GM04504 (cell line): ENCODE measurements at regions not wholly inside any gene's neighbourhood (a gene's known extent, or its start where the extent isn't known, plus 50 kb on each side); places are given as distances from the start of the nearest gene placed in this dataset.

Experiments used
- DNase-seq: peaks from one replicate; pipeline ENCODE4 v3.0.0-alpha.2; 2012; ENCODE audit warnings: low read depth

- no peak for DNase-seq
Measured at GRCh38 chr9:88326936-88327335, 61.3 kb upstream of the SPIN1 start.

DNA sequence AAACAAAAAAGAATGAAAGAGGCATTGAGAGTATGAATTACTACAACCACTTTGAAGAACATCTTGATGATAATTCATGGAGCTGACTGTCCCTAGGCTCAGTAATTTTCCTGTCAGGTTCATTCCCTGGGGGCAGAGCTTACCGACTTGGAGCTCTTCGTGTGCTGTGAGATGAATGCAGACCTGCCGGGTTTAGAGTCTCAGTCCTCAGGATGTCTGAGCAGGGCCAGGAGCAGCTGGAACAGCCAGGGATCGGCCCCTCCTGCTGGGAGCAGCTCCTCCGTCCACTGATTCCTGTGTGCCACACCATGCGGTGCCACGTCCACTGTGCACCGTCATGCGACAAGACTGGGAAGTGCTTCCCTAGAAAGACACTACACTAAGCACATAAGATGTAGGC lies 62.2 kb upstream of the SPIN1 start:
- no peak for DNase-seq

- DNase-seq, result no peak
Measured at GRCh38 chr9:88322906-88323566, 65.2 kb upstream of the SPIN1 start.

- no peak for DNase-seq
Measured at GRCh38 chr9:88321764-88322163, 66.5 kb upstream of the SPIN1 start.

GRCh38 chr9:88320748-88321415 lies 67.4 kb upstream of the SPIN1 start:
- DNase-seq, result no peak

DNA sequence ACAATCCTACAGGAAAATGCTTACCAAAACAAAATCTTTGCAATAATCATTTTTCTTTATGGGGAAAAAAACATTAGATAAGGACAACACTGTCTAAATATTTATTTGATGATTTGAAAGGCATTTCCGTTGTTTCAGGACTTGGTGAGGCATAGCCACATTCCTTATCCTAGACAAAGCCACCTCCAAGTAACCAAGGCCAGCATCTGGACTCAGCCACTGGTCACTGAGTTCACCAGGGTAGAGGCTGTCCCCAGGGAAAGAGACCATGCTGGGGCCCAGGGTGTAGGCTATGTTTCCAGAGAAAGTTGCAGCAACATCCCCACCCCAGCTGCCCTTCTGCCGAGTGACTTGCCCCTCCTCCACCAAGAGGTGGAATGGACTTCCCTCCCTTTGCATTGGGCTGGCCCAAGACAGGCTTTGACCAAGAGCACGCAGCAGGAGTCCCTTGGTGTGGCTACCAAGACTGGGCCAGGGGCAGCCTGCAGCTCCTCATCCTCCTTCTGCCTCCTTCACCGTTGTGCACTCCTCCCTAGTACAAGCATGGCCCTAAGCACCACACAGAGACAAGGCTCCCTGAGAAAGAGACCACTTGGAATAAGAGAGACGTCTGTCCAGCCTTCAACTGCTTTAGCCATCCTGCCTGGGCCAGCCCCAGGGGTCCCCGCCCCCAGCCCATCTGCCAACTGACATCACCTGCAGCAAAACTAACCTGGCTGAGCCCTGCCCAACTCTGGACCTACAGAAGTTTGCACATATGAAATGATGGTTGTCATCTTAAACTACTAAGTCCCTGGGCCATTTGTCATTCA lies 68.1 kb upstream of the SPIN1 start:
- no peak for DNase-seq

- DNase-seq, result no peak
Measured at GRCh38 chr9:88313364-88314220, 74.7 kb upstream of the SPIN1 start.

GRCh38 chr9:88312517-88313103 lies 75.6 kb upstream of the SPIN1 start:
- DNase-seq, result no peak

DNA sequence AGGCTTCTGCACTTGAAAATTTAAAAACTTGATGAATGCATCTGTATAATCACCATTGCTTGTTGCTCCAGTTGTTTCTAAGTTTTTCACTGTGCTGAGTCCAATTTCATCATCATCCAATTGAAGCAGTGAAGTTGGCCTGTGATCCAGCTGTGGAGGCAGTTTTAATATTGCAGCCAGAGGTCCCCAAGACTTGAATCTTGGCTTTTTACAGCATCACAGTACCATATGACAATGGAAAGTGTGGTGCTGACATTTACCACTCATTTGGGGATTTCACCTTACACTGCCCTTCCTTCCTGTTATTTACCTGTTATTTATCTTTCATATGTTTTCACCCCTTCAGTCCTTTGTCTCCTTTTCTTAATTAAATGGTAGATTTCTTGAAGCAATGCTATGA lies 76.2 kb upstream of the SPIN1 start:
- DNase-seq, result no peak

DNA sequence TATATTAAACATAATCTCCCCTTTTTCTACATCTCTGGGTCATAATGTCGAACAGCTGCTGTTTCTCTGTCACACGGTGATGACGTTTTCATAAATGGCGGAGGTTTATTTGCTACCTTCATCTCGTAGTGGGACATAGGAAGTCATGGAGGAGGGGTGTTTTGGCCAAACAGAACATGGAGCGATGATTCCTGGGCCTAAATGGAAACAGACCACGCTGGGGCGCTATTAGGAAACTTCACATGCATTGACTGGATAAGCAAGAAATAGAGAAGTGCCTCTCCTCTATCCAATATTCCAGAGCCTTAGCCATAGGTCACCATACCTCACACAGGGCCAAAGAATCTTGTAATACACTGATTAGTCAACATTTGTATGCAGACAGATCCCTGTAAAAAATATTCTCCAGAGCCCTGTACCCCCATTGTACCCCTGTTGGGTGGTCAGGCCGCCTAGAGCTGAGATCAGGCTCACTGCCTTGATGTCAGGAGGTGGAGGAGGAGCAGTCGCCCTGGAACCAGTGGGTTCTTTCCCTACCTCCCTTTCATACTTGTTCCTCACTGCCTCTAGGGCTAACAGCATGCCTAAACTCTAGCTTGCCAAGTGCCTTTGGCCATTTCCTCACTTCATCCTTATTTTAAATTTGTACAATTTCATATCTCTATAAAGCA lies 77.8 kb upstream of the SPIN1 start:
- DNase-seq, result no peak

GRCh38 chr9:88308831-88309560 lies 79.2 kb upstream of the SPIN1 start:
- DNase-seq, result no peak

DNA sequence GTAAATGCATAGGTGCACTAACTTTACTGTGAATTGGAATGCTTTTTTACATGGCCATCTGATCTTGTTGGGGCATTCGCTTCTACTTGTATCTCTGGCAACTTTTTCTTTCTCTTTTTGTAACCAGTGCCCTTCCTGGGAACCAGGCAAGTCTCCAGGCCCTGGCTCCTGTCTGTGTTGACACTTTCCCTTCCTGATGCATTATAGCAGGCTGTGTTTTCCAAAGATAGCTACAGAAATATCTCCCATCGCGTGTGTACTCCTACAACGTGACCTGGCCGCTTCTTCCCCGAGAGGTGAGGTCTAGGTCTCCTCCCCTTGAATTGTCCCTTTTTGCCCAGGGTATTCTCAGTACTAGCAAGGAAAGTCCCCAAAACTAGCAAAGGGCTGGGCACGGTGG lies 81.1 kb upstream of the SPIN1 start:
- DNase-seq, result no peak

GRCh38 chr9:88303721-88304451 lies 84.4 kb upstream of the SPIN1 start:
- DNase-seq, result no peak

GRCh38 chr9:88302579-88303324 lies 85.5 kb upstream of the SPIN1 start:
- DNase-seq, result no peak

- no peak for DNase-seq
Measured at GRCh38 chr9:88300556-88300955, 87.7 kb upstream of the SPIN1 start.

DNA sequence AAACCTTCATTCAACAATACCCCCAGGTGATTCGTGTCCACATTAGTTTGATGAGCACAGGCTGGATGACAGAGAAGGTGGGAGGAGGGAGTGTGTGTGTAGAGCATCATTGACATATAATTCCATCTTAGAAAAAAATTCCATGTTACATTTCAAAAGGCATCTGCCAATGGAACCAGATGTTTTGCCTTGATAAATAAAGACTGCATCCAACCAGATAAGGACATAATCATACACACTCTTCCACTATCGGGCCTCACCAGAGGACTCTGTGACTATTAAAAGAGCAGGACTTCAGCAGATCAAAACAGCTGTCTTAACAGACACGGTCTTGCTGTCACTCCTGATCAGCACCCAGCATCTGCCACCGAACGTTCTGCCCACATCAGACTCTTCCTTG lies 96.4 kb upstream of the SPIN1 start:
- DNase-seq, result no peak

- no peak for DNase-seq
Measured at GRCh38 chr9:88291056-88291455, 97.2 kb upstream of the SPIN1 start.

DNA sequence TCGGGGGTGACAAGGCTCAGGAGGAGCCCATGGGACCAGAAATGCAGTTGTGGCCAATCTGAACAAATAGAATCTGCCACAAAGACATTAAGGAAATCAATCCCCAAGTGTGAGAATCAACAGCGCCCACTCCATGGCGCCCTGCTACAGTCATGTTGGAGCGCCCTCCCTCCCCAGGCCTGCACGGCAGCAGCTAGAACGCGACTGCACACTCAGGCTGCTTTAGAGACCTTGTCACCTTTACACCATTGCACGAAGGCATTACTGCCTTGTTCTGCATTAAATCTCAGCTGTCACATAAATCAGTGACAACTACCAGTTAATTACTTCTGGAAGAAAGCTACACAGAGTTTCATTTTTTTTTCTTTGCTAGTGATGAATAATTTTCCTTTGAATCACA lies 98.7 kb upstream of the SPIN1 start:
- no peak for DNase-seq

GRCh38 chr9:88287972-88288371 lies 100.3 kb upstream of the SPIN1 start:
- no peak for DNase-seq
